ENCODE measurements at regions not wholly inside any gene's neighbourhood (a gene's known extent, or its start where the extent isn't known, plus 50 kb on each side); places are given as distances from the start of the nearest gene placed in this dataset.

GRCh38 chrX:39616098-39616729 is 481.5 kb downstream of the BCOR start:
- no peak for DNase-seq

GRCh38 chrX:39616731-39617130 is 481.0 kb downstream of the BCOR start:
- DNase-seq: no peak

- DNase-seq: no peak
Measured at GRCh38 chrX:39618178-39618577, 479.6 kb downstream of the BCOR start.

GRCh38 chrX:39619182-39620009 is 478.4 kb downstream of the BCOR start:
- DNase-seq: no peak

GRCh38 chrX:39624166-39624565 is 473.6 kb downstream of the BCOR start:
- no peak for DNase-seq

GRCh38 chrX:39625810-39626209 is 471.9 kb downstream of the BCOR start:
- DNase-seq: no peak

GRCh38 chrX:39626749-39627148 is 471.0 kb downstream of the BCOR start:
- DNase-seq: no peak

- no peak for DNase-seq
Measured at GRCh38 chrX:39627257-39627656, 470.5 kb downstream of the BCOR start.

GRCh38 chrX:39629001-39629400 is 468.8 kb downstream of the BCOR start:
- DNase-seq: no peak

GRCh38 chrX:39630344-39630743 is 467.4 kb downstream of the BCOR start:
- no peak for DNase-seq

- DNase-seq: no peak
Measured at GRCh38 chrX:39631276-39632229, 466.2 kb downstream of the BCOR start.

- DNase-seq: no peak
Measured at GRCh38 chrX:39633293-39633692, 464.5 kb downstream of the BCOR start.

GRCh38 chrX:39636481-39636880 is 461.3 kb downstream of the BCOR start:
- no peak for DNase-seq

GRCh38 chrX:39638526-39638925 is 459.2 kb downstream of the BCOR start:
- no peak for DNase-seq

- DNase-seq: no peak
Measured at GRCh38 chrX:39639871-39640270, 457.9 kb downstream of the BCOR start.

GRCh38 chrX:39640866-39641265 is 456.9 kb downstream of the BCOR start:
- DNase-seq: no peak

- no peak for DNase-seq
Measured at GRCh38 chrX:39642071-39642470, 455.7 kb downstream of the BCOR start.

GRCh38 chrX:39643550-39643949 is 454.2 kb downstream of the BCOR start:
- DNase-seq: no peak

- no peak for DNase-seq
Measured at GRCh38 chrX:39645178-39645895, 452.4 kb downstream of the BCOR start.

GRCh38 chrX:39648548-39649254 is 449.1 kb downstream of the BCOR start:
- DNase-seq: no peak

- no peak for DNase-seq
Measured at GRCh38 chrX:39650768-39651347, 446.9 kb downstream of the BCOR start.

- no peak for DNase-seq
Measured at GRCh38 chrX:39652336-39652735, 445.4 kb downstream of the BCOR start.
